ENCODE measurements at regions not wholly inside any gene's neighbourhood (a gene's known extent, or its start where the extent isn't known, plus 50 kb on each side); places are given as distances from the start of the nearest gene placed in this dataset.

- DNase-seq, result no peak
Observed at GRCh38 chr4:27272217-27272616, 411.6 kb downstream of the STIM2 start.

GRCh38 chr4:27276307-27277073, 415.8 kb downstream of the STIM2 start:
- DNase-seq, result no peak

GRCh38 chr4:27278615-27279375, 418.2 kb downstream of the STIM2 start:
- DNase-seq, result no peak

- DNase-seq, result no peak
Observed at GRCh38 chr4:27288496-27288895, 427.9 kb downstream of the STIM2 start.

- no peak for DNase-seq
Observed at GRCh38 chr4:27289704-27290103, 429.1 kb downstream of the STIM2 start.

- no peak for DNase-seq
Observed at GRCh38 chr4:27293831-27294230, 433.2 kb downstream of the STIM2 start.

GRCh38 chr4:27304751-27305150, 444.1 kb downstream of the STIM2 start:
- no peak for DNase-seq

GRCh38 chr4:27305246-27305645, 444.6 kb downstream of the STIM2 start:
- DNase-seq, result no peak

- no peak for DNase-seq
Observed at GRCh38 chr4:27308379-27308778, 447.7 kb downstream of the STIM2 start.

- DNase-seq, result no peak
Observed at GRCh38 chr4:27315625-27316024, 455.0 kb downstream of the STIM2 start.

- DNase-seq, result no peak
Observed at GRCh38 chr4:27316176-27316575, 455.5 kb downstream of the STIM2 start.

- peak in 1 of 2 donors; percentile 16 for DNase-seq
Observed at GRCh38 chr4:27318740-27319139, 458.1 kb downstream of the STIM2 start.

- no peak for DNase-seq
Observed at GRCh38 chr4:27326991-27327390, 466.4 kb downstream of the STIM2 start.

GRCh38 chr4:27327421-27328181, 467.0 kb downstream of the STIM2 start:
- no peak for DNase-seq

- no peak for DNase-seq
Observed at GRCh38 chr4:27338530-27338929, 477.9 kb downstream of the STIM2 start.

GRCh38 chr4:27343411-27343810, 482.8 kb downstream of the STIM2 start:
- DNase-seq, result no peak

- DNase-seq, result no peak
Observed at GRCh38 chr4:27350161-27350560, 489.5 kb downstream of the STIM2 start.

GRCh38 chr4:27357283-27357682, 496.6 kb downstream of the STIM2 start:
- peak in 1 of 2 donors; percentile 60 for DNase-seq

- DNase-seq, result no peak
Observed at GRCh38 chr4:27358269-27358668, 497.6 kb downstream of the STIM2 start.

GRCh38 chr4:27360131-27360530, 499.5 kb downstream of the STIM2 start:
- DNase-seq, result no peak

GRCh38 chr4:27360790-27361267, 500.2 kb downstream of the STIM2 start:
- DNase-seq, result no peak

GRCh38 chr4:27364509-27364908, 503.9 kb downstream of the STIM2 start:
- no peak for DNase-seq

GRCh38 chr4:27366104-27366823, 505.6 kb downstream of the STIM2 start:
- DNase-seq, result no peak
